K562 (cell line): ENCODE measurements at regions not wholly inside any gene's neighbourhood (a gene's known extent, or its start where the extent isn't known, plus 50 kb on each side); places are given as distances from the start of the nearest gene placed in this dataset.

ENCODE experiments used
- ATAC-seq: fragments of 200-7000 bp; cut with Tn5 transposase; 3 replicates; pipeline ENCODE4 v1.9.1; 2020; ENCODE audit warnings: moderate library complexity
- BruUV-seq: library from RNA; stranded (reverse); fragments of 400-500 nt; replicated peaks from 2 replicates; lab custom pipeline; 2021; lab: Mats Ljungman, UMichigan
- CTCF ChIA-PET: fragments of 300-600 bp; formaldehyde crosslinking; extraction: SDS; loops from one replicate; lab custom pipeline; 2021; ENCODE audit warnings: low intra/inter-chr PET ratio; lab: Yijun Ruan, JAX
- POLR2A ChIA-PET: fragments of 300-600, 350-650 bp; sonication (Branson Sonifier 250); formaldehyde crosslinking; extraction: SDS; loops from one replicate; lab custom pipeline; 2021; ENCODE audit warnings: antibody characterized with exemption, inconsistent platforms; lab: Yijun Ruan, JAX
- DNase-seq, 4 experiments: peaks; one replicate each; pipeline versions ENCODE4 v3.0.0 to v3.0.0-alpha.2; 2011 to 2018; ENCODE audit warnings: low spot score in 3 of 4, mixed read lengths in 3 of 4; ENCODE audit errors: extremely low read depth in 1 of 4
- FAIRE-seq: peaks from 2 replicates; lab custom pipeline; 2011; peaks lifted over from hg19 to GRCh38; lab: Jason Lieb, UNC
- H2AFZ ChIP-seq: 2 replicates; pipeline ENCODE4 v1.6.0; 2011; ENCODE audit warnings: low read depth, low read length, control low read depth, inconsistent platforms
- H3K27ac ChIP-seq: fragments of 200-600 bp; 3 replicates; pipeline ENCODE4 v1.8.0; 2011; ENCODE audit warnings: low read depth, mild to moderate bottlenecking, control low read depth, inconsistent platforms, low read length, moderate library complexity, mixed read lengths; ENCODE audit errors: extremely low read depth
- H3K27me3 ChIP-seq, 2 experiments: fragments of 300-600 bp in 1 of 2; 2 replicates in 1 of 2; 3 replicates in 1 of 2; pipeline versions ENCODE4 v1.6.0 to v1.8.0; 2011; ENCODE audit warnings: inconsistent platforms in 2 of 2, low read length in 2 of 2, mild to moderate bottlenecking in 1 of 2, mixed read lengths in 1 of 2, moderate library complexity in 1 of 2; ENCODE audit not compliant: control insufficient read depth in 2 of 2, insufficient read depth in 2 of 2
- H3K36me3 ChIP-seq: fragments of 300-600 bp; 3 replicates; pipeline ENCODE4 v1.8.0; 2011; ENCODE audit warnings: mild to moderate bottlenecking, low read length, inconsistent platforms; ENCODE audit not compliant: control insufficient read depth, insufficient read depth
- H3K4me1 ChIP-seq, 2 experiments: fragments of 200-600 bp in 1 of 2; replicated peaks in 1 of 2; 2 replicates in 1 of 2; 3 replicates in 1 of 2; pipeline versions ENCODE4 v1.5.1 to v1.8.0; 2011; ENCODE audit warnings: inconsistent platforms in 2 of 2, low read length in 2 of 2, mild to moderate bottlenecking in 1 of 2, mixed read lengths in 1 of 2, moderate library complexity in 1 of 2; ENCODE audit not compliant: control insufficient read depth in 2 of 2, insufficient read depth in 2 of 2
- H3K4me2 ChIP-seq: 2 replicates; pipeline ENCODE4 v1.6.1; 2011; ENCODE audit warnings: low read length, control low read depth, inconsistent platforms, mixed read lengths; ENCODE audit not compliant: insufficient read depth
- H3K4me3 ChIP-seq: fragments of 200-600 bp; sonication (generic), shearing (Covaris generic); 2 replicates; pipeline ENCODE4 v1.5.1; 2016; ENCODE audit warnings: control low read depth, inconsistent platforms
- H3K79me2 ChIP-seq: fragments of 200-600 bp; 3 replicates; pipeline ENCODE4 v1.8.0; 2011; ENCODE audit warnings: low read length, inconsistent platforms; ENCODE audit not compliant: control insufficient read depth, insufficient read depth
- H3K9ac ChIP-seq, 2 experiments: 2 replicates each; pipeline versions ENCODE4 v1.6.0 to v1.6.1; 2011; ENCODE audit warnings: low read depth in 2 of 2, low read length in 2 of 2, control low read depth in 1 of 2, inconsistent platforms in 1 of 2, mild to moderate bottlenecking in 1 of 2, mixed read lengths in 1 of 2; ENCODE audit not compliant: insufficient read depth in 1 of 2
- H3K9me1 ChIP-seq: one replicate; pipeline ENCODE4 v1.6.0; 2011; ENCODE audit warnings: inconsistent platforms, mild to moderate bottlenecking, low read length, moderate library complexity; ENCODE audit not compliant: control insufficient read depth, insufficient read depth
- H3K9me3 ChIP-seq: replicated peaks from 2 replicates; pipeline ENCODE4 v1.5.1; 2011; ENCODE audit warnings: low read depth, low read length, inconsistent platforms; ENCODE audit not compliant: control insufficient read depth, insufficient read depth
- H4K20me1 ChIP-seq: replicated peaks from 2 replicates; pipeline ENCODE4 v1.6.1; 2011; ENCODE audit warnings: low read length, inconsistent platforms, mixed read lengths; ENCODE audit not compliant: control insufficient read depth, insufficient read depth
- BRCA1 ChIP-seq, 2 experiments: fragments of 450-650 bp in 1 of 2; sonication (generic) in 1 of 2; formaldehyde crosslinking in 1 of 2; IDR thresholded peaks; 2 replicates each; pipeline versions ENCODE4 v1.5.0 to v1.6.1; 2017 to 2020; ENCODE audit warnings: mild to moderate bottlenecking in 1 of 2, missing genetic modification reagents in 1 of 2
- FOXP1 ChIP-seq: sonication (generic); formaldehyde crosslinking; IDR thresholded peaks from 2 replicates; pipeline ENCODE4 v1.8.0; 2022; ENCODE audit warnings: mild to moderate bottlenecking, missing genetic modification reagents
- MTA2 ChIP-seq: fragments of 450-650 bp; IDR thresholded peaks from 2 replicates; pipeline ENCODE4 v1.6.1; 2016; ENCODE audit warnings: low read depth
- NR2F6 ChIP-seq: fragments of 450-650 bp; formaldehyde crosslinking; IDR thresholded peaks from 2 replicates; pipeline ENCODE4 v1.4.0; 2020; ENCODE audit warnings: mild to moderate bottlenecking
- PCBP1 ChIP-seq: fragments of 200-400 bp; formaldehyde crosslinking; IDR thresholded peaks from 2 replicates; pipeline ENCODE4 v1.6.1; 2018; ENCODE audit warnings: mild to moderate bottlenecking, low read depth, low read length; ENCODE audit not compliant: poor library complexity, severe bottlenecking
- RBM34 ChIP-seq: fragments of 200-400 bp; formaldehyde crosslinking; IDR thresholded peaks from 2 replicates; pipeline ENCODE4 v1.6.1; 2018; ENCODE audit warnings: low read length, borderline replicate concordance; ENCODE audit not compliant: insufficient read depth
- SMARCA5 ChIP-seq: fragments of 450-650 bp; IDR thresholded peaks from 2 replicates; pipeline ENCODE4 v1.6.1; 2016
- SNRNP70 ChIP-seq: fragments of 200-400 bp; formaldehyde crosslinking; optimal IDR thresholded peaks from 2 replicates; pipeline ENCODE3; 2017; ENCODE audit warnings: low read depth, low read length
- ZNF551 ChIP-seq: fragments of 250-450 bp; sonication (Bioruptor Pico); IDR thresholded peaks from 2 replicates; pipeline ENCODE4 v1.5.0; 2021; ENCODE audit warnings: mild to moderate bottlenecking, moderate library complexity
- ZNF780A ChIP-seq: fragments of 250-450 bp; sonication (Bioruptor Pico); IDR thresholded peaks from 2 replicates; pipeline ENCODE4 v1.5.0; 2021; ENCODE audit warnings: mild to moderate bottlenecking
- WGBS: fragments of 100-300 bp; shearing (Covaris generic); methylation state at CpG from one replicate; pipeline ENCODE4 v1.1.6; 2016; ENCODE audit warnings: low coverage, mixed read lengths; ENCODE audit not compliant: insufficient coverage; ENCODE audit errors: missing lambda C conversion rate; 5-methylcytosine and 5-hydroxymethylcytosine counted together
- in situ Hi-C: fragments of 300-500 bp; cut with MboI; formaldehyde crosslinking; loops from 4 replicates; pipeline ENCODE4 v1.15.0; 2018; ENCODE audit warnings: inconsistent platforms, mixed read lengths
- intact Hi-C: fragments of 100-400 bp; cut with micrococcal nuclease; formaldehyde crosslinking; loops from 2 replicates; pipeline ENCODE4 v1.14.2; 2022
- TF ChIP-seq, protein P1 (sequence below): IDR thresholded peaks from 2 replicates; pipeline ENCODE4 v1.6.1; 2014; ENCODE audit warnings: antibody characterized with exemption
- TF ChIP-seq, protein P2 (sequence below): fragments of 450-650 bp; IDR thresholded peaks from 2 replicates; pipeline ENCODE4 v1.6.1; 2017; ENCODE audit warnings: antibody characterized with exemption, mild to moderate bottlenecking

GRCh38 chr18:78664048-78664447, 315.6 kb upstream of the SALL3 start:
- Histone ChIP-seq H3K4me2 (no peak overlapping the region), H3K4me1 (no peaks in the 10 kb centered on the region), H3K9me1 (no peaks in the 10 kb centered on the region), H4K20me1 (no peaks in the 10 kb centered on the region), H3K27me3 (peaks cover 0 to 16% of the 10 kb centered on the region in 2 experiments; a peak in 2 of 5 replicates), H3K36me3 (no peaks in the 10 kb centered on the region), H3K27ac (no peak overlapping the region), H3K9ac (no peak overlapping the region), H2AFZ (no peak overlapping the region), H3K4me3 (no peak overlapping the region), H3K79me2 (no peaks in the 10 kb centered on the region), H3K9me3 (no peaks in the 10 kb centered on the region)
- 0% methylated on average over 5 of the region's 13 CpGs for WGBS
- in situ Hi-C loops (no loop called here), intact Hi-C loops (no loop called here)
- ATAC-seq (no peak), FAIRE-seq (no peak), DNase-seq (no peak)
- BruUV-seq = no TSS peak
- ChIA-PET POLR2A (no interaction called here), CTCF (no interaction called here)
- no peak for TF ChIP-seq FOXP1 (CRISPR knock-in tag)

DNA sequence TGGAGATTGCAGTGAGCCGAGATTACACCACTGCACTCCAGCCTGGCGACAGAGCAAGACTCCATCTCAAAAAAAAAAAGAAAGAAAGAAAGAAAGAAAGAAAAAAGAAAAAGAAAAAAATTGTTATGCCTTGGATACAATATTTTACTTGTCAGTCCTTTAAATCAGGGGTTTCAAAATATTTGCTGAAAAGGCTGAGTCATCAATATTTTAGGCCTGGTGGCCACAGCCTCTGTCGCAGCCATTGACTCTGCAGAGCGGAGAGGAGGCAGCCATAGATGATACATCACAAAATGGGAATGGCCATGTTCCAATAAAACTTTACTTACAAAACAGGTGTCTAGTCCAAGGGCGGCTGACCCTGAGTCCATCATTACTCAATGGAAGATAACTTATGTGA, 314.8 kb upstream of the SALL3 start:
- Histone ChIP-seq H2AFZ (no peak overlapping the region), H3K9ac (no peak overlapping the region), H3K9me1 (no peaks in the 10 kb centered on the region), H3K27me3 (peaks cover 0 to 16% of the 10 kb centered on the region in 2 experiments; a peak in 2 of 5 replicates), H3K4me1 (no peaks in the 10 kb centered on the region), H3K9me3 (no peaks in the 10 kb centered on the region), H3K4me2 (no peak overlapping the region), H3K27ac (no peak overlapping the region), H4K20me1 (no peaks in the 10 kb centered on the region), H3K4me3 (no peak overlapping the region), H3K36me3 (no peaks in the 10 kb centered on the region), H3K79me2 (no peaks in the 10 kb centered on the region)
- FAIRE-seq = no peak
- no peak for ATAC-seq
- CTCF ChIA-PET = no interaction called here
- POLR2A ChIA-PET = interaction anchor here (0.6 kb wide), 1 partner anchor 53 kb away, joined by 3 read pairs; no protein-coding TSS in a partner anchor
- intact Hi-C loops = no loop called here
- WGBS = 4% methylated on average over 2 of the region's 5 CpGs
- in situ Hi-C loops = no loop called here
- no peak for DNase-seq
- BruUV-seq = no TSS peak
- TF ChIP-seq SNRNP70 (no peak), BRCA1 (IDR thresholded peaks at IDR 0.05) (no peak), BRCA1 (CRISPR knock-in tag; IDR thresholded peaks at IDR 0.05) (no peak), NR2F6 (CRISPR knock-in tag) (no peak), RBM34 (no peak), MTA2 (no peak), SMARCA5 (no peak), PCBP1 (no peak), ZNF780A (CRISPR knock-in tag) (no peak), ZNF551 (CRISPR knock-in tag) (no peak)
- TF ChIP-seq, protein P1, sequence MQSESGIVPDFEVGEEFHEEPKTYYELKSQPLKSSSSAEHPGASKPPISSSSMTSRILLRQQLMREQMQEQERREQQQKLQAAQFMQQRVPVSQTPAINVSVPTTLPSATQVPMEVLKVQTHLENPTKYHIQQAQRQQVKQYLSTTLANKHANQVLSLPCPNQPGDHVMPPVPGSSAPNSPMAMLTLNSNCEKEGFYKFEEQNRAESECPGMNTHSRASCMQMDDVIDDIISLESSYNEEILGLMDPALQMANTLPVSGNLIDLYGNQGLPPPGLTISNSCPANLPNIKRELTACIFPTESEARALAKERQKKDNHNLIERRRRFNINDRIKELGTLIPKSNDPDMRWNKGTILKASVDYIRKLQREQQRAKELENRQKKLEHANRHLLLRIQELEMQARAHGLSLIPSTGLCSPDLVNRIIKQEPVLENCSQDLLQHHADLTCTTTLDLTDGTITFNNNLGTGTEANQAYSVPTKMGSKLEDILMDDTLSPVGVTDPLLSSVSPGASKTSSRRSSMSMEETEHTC = no peak
- TF ChIP-seq, protein P2, sequence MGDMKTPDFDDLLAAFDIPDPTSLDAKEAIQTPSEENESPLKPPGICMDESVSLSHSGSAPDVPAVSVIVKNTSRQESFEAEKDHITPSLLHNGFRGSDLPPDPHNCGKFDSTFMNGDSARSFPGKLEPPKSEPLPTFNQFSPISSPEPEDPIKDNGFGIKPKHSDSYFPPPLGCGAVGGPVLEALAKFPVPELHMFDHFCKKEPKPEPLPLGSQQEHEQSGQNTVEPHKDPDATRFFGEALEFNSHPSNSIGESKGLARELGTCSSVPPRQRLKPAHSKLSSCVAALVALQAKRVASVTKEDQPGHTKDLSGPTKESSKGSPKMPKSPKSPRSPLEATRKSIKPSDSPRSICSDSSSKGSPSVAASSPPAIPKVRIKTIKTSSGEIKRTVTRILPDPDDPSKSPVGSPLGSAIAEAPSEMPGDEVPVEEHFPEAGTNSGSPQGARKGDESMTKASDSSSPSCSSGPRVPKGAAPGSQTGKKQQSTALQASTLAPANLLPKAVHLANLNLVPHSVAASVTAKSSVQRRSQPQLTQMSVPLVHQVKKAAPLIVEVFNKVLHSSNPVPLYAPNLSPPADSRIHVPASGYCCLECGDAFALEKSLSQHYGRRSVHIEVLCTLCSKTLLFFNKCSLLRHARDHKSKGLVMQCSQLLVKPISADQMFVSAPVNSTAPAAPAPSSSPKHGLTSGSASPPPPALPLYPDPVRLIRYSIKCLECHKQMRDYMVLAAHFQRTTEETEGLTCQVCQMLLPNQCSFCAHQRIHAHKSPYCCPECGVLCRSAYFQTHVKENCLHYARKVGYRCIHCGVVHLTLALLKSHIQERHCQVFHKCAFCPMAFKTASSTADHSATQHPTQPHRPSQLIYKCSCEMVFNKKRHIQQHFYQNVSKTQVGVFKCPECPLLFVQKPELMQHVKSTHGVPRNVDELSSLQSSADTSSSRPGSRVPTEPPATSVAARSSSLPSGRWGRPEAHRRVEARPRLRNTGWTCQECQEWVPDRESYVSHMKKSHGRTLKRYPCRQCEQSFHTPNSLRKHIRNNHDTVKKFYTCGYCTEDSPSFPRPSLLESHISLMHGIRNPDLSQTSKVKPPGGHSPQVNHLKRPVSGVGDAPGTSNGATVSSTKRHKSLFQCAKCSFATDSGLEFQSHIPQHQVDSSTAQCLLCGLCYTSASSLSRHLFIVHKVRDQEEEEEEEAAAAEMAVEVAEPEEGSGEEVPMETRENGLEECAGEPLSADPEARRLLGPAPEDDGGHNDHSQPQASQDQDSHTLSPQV = no peak
